Epithelial cell of prostate (primary cell): ENCODE measurements at regions not wholly inside any gene's neighbourhood (a gene's known extent, or its start where the extent isn't known, plus 50 kb on each side); places are given as distances from the start of the nearest gene placed in this dataset.

Experiments
- DNase-seq: peaks from one replicate; pipeline ENCODE4 v3.0.0-alpha.2; 2011; ENCODE audit warnings: low read depth, low spot score
- H3K27ac ChIP-seq: fragments of 450-650 bp; 2 replicates; pipeline ENCODE4 v1.5.1; 2017; ENCODE audit warnings: mild to moderate bottlenecking

DNA sequence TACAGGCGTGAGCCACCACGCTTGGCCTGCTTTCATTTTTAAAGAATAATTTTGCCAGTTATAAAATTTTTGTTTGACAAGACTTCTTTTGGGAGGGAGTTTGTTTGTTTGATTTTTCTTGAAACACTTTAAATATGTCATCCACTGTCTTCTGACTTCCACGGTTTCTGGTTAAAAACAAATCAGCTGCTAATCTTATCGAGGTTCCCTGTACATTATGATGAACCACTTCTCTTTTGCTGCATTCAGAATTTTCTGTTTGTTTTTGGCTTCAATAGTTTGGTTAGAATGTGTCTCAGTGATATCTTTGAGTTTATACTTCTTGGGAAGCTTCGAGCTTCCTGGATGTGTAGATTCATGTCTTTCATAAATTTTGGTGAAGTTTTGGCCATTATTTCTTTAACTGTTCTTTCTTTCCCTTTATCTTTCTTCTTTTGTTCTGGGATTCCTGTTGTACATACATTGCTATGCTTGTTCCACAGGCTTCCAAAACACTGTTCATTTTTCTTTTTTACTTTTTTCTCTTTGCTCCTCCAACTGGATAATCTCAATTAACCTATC, 60.8 kb downstream of the MSX2 start:
- no peak for DNase-seq
- no peak overlapping the region for H3K27ac ChIP-seq
